ENCODE measurements at regions not wholly inside any gene's neighbourhood (a gene's known extent, or its start where the extent isn't known, plus 50 kb on each side); places are given as distances from the start of the nearest gene placed in this dataset.

DNA sequence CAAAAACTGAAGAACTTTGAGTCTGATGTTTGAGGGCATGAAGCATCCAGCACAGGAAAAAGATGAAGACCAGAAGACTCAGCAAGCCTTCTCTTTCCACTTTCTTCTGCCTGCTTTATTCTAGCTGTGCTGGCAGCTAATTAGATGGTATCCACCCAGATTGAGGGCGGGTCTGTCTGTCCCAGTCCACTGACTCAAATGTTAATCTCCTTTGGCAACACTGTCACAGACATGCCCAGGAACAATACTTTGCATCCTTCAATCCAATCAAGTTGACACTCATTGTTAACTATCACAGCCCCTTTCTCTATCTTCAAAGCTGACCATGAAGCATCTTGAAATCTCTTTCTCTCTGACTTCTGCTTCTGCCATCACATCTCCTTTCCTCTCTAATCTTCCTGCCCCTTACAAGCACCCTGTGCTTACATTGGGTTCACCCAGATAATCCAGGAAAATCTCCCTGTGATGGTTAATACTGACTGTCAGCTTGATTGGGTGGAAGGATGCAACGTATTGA, 115.9 kb upstream of the CDH13 start:
- no peak for TF ChIP-seq POLR2A (IDR thresholded peaks at IDR 0.05)
- TF ChIP-seq, protein P1, sequence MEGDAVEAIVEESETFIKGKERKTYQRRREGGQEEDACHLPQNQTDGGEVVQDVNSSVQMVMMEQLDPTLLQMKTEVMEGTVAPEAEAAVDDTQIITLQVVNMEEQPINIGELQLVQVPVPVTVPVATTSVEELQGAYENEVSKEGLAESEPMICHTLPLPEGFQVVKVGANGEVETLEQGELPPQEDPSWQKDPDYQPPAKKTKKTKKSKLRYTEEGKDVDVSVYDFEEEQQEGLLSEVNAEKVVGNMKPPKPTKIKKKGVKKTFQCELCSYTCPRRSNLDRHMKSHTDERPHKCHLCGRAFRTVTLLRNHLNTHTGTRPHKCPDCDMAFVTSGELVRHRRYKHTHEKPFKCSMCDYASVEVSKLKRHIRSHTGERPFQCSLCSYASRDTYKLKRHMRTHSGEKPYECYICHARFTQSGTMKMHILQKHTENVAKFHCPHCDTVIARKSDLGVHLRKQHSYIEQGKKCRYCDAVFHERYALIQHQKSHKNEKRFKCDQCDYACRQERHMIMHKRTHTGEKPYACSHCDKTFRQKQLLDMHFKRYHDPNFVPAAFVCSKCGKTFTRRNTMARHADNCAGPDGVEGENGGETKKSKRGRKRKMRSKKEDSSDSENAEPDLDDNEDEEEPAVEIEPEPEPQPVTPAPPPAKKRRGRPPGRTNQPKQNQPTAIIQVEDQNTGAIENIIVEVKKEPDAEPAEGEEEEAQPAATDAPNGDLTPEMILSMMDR (IDR thresholded peaks at IDR 0.05) = no peak
- no peak overlapping the region for H3K4me3 ChIP-seq (ENCODE audit: low read depth, poor library complexity, severe bottlenecking)
- no peak for DNase-seq (ENCODE audit: low spot score in 2 of 2)
- WGBS, 2 donors = 38 to 41% methylated on average over 2 of the region's 2 CpGs
- intact Hi-C loops (cut with DNase I; ENCODE audit: low total_unique reads) = no loop called here

DNA sequence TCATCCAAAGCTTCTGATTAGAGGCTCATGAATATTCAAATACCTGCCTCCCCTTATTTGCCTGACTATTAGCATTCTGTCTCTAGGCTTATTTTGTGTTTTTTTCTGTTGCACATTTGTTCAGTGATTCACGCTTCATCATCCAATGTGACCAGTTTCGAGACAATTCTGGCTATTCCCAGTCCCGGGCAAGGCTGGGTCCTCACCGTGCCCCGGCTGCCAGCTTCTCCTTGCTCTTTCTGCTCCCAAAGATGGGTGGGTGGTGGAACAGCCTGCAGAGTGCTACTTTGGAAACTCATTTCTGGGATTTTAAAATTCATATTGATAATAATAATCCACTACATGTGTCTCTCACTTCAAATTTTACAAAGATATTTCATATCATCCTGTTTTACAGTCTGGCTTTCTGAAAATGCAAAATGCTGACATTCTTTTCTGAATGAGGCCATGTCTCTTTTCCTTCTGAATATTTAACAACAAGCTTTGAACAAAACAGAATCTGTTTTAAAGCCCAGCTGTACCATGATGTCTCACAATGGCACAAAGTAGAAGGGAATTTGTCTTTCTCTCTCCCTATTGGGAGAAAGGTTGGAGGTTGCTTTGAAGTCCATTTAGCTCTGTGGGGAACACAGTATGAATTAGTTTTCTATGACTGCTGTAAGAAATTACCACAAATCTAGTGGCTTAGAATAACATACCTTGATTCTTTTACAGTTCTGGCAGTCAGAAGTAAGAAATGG, 116.9 kb upstream of the CDH13 start:
- DNase-seq (ENCODE audit: low spot score in 2 of 2) = no peak
- intact Hi-C loops (cut with DNase I; ENCODE audit: low total_unique reads) = no loop called here
- 82 to 90% methylated on average over 5 of the region's 5 CpGs for WGBS, 2 donors

DNA sequence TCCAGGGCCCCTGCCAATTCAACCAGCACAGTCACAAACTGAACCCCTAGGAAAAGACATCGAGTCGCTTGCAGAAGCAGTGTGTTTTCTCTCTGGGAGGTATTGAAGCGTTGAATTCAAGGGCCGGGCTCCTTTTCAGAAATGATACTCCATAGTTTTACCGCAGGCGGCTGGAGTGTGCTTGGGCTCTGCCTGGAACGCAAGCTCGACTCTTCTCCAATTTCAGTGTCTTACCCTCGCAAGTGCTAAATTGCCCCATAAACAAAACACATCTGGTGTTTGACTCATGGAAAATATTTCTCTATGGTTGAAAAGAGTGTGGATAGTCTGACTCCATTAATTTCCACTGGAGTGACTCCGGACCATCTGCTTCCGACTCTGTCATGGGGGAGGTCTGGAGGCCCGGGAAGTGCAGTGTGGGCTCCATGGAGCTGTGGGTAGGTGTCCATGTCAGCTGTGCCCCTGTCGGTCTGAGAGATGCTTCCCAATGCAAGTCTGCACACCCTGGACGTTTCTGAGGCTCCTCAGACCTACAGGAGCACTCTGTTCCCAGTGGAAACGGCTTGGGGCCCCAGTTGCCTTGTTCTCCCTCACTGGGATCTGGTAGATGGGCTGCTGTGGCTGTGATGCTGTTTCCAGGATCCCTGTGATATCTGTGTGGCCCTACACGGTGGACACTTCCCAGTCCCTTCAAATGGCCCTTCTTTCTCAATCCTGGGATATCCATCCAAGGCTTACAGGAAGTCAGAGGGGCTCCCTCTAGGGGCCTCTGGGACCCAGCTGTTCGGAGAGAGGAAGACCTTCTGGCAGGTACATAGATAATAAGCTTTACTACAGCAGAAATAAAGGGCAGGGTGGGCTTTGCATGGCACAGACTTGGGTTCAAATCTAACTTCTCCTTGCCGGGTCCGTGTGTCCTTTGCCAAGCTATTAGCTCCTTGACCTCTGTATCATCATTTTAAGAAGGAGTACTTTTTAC, 119.8 kb upstream of the CDH13 start:
- intact Hi-C loops (cut with DNase I; ENCODE audit: low total_unique reads) = no loop called here
- WGBS, 2 donors = 78 to 84% methylated on average over 18 to 19 of the region's 19 CpGs
- no peak for DNase-seq (ENCODE audit: low spot score in 2 of 2)
- H3K4me3 ChIP-seq (ENCODE audit: low read depth, poor library complexity, severe bottlenecking) = no peak overlapping the region
- TF ChIP-seq POLR2A (IDR thresholded peaks at IDR 0.05) = no peak
- TF ChIP-seq, protein P1 (IDR thresholded peaks at IDR 0.05) = no peak

More for the DNA sequence above, 116.9 kb upstream of the CDH13 start:
- TF ChIP-seq, protein P1 (IDR thresholded peaks at IDR 0.05) = no peak
- no peak for TF ChIP-seq POLR2A (IDR thresholded peaks at IDR 0.05)
- H3K4me3 ChIP-seq (ENCODE audit: low read depth, poor library complexity, severe bottlenecking) = no peak overlapping the region

DNA sequence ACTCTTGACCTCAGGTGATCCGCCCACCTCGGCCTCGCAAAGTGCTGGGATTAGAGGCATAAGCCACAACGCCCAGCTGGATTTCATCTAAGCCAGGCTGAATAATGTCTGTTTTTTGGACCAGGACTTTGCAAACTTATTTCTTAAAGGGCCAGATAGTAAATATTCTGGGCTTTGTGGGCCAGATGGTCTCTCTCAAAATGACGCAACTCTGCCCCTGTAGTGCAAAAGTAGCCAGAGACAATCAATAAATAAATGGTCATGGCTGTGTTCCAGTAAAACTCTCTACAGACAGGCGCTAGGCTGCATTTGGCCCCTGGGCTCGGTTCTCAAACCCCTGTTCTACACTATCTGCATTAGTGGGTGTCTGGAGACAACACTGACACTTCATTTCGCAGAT, 121.9 kb upstream of the CDH13 start:
- intact Hi-C loops (cut with DNase I; ENCODE audit: low total_unique reads) = no loop called here
- DNase-seq (ENCODE audit: low spot score in 2 of 2) = no peak
- no peak overlapping the region for H3K4me3 ChIP-seq (ENCODE audit: low read depth, poor library complexity, severe bottlenecking)
- 68 to 73% methylated on average over 8 of the region's 8 CpGs for WGBS, 2 donors
- TF ChIP-seq, protein P1 (IDR thresholded peaks at IDR 0.05) = no peak
- TF ChIP-seq POLR2A (IDR thresholded peaks at IDR 0.05) = no peak

DNA sequence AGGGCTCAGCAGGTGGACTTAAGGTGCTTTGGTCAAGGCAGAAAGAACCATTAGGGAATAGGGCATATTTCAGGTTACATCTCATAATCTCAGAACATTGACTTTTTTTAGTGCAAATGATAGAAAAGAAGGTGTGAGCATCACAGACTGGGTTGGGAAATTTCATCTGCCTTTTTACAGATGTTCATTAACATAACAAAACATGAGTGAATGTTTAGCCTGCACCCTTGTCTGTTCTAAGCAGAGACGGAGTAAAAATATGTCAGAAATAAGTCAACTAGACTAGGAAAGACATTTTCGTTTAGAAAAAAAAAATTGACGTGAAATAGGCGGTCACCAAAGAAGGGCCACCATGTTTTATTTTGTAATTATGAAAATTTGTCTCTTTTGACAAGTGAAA, 127.5 kb upstream of the CDH13 start:
- DNase-seq (ENCODE audit: low spot score in 2 of 2) = no peak
- TF ChIP-seq, protein P1 (IDR thresholded peaks at IDR 0.05) = no peak
- no peak for TF ChIP-seq POLR2A (IDR thresholded peaks at IDR 0.05)
- WGBS, 2 donors = 75% methylated on average over 4 of the region's 4 CpGs
- intact Hi-C loops (cut with DNase I; ENCODE audit: low total_unique reads) = no loop called here
- H3K4me3 ChIP-seq (ENCODE audit: low read depth, poor library complexity, severe bottlenecking) = no peak overlapping the region

Measured in lower leg skin (tissue), 4 donors.